WI38 (cell line): ENCODE measurements at regions not wholly inside any gene's neighbourhood (a gene's known extent, or its start where the extent isn't known, plus 50 kb on each side); places are given as distances from the start of the nearest gene placed in this dataset.

Experiments
- H3K4me3 ChIP-seq: 2 replicates; pipeline ENCODE4 v1.5.1; 2011; ENCODE audit warnings: low read depth, mild to moderate bottlenecking, control low read depth, low read length
- CTCF ChIP-seq: IDR thresholded peaks from 2 replicates; pipeline ENCODE4 v1.5.1; 2012; ENCODE audit warnings: low read depth, mild to moderate bottlenecking, control low read depth, low read length

- no peak for TF ChIP-seq CTCF
- no peak overlapping the region for H3K4me3 ChIP-seq
Observed at GRCh38 chr11:82315093-82315492, 418.6 kb downstream of the FAM181B start.

GRCh38 chr11:82308979-82309378 lies 424.7 kb downstream of the FAM181B start:
- H3K4me3 ChIP-seq = no peak overlapping the region
- no peak for TF ChIP-seq CTCF

GRCh38 chr11:82305123-82305522 lies 428.5 kb downstream of the FAM181B start:
- H3K4me3 ChIP-seq = no peak overlapping the region
- no peak for TF ChIP-seq CTCF

DNA sequence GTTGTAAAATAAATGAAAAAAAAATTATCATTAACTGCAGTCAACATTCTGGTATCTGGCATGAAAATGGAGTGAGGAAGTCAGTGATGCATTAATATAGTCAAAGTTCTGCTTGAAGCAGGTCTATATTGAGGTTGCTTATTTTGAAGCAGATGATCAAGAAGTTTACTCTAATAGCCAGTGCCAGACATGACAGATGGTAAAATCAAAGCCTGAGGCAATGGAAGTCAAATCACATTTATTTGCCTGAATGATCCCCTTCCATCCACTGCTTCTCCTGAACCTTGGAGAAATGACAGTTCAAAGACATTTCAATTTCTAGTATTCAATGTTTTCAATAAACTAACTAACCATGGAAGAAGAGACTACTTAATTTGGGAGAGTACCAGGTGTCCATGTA lies 430.0 kb downstream of the FAM181B start:
- no peak for TF ChIP-seq CTCF
- no peak overlapping the region for H3K4me3 ChIP-seq

GRCh38 chr11:82288471-82288870 lies 445.2 kb downstream of the FAM181B start:
- no peak overlapping the region for H3K4me3 ChIP-seq
- TF ChIP-seq CTCF = no peak

DNA sequence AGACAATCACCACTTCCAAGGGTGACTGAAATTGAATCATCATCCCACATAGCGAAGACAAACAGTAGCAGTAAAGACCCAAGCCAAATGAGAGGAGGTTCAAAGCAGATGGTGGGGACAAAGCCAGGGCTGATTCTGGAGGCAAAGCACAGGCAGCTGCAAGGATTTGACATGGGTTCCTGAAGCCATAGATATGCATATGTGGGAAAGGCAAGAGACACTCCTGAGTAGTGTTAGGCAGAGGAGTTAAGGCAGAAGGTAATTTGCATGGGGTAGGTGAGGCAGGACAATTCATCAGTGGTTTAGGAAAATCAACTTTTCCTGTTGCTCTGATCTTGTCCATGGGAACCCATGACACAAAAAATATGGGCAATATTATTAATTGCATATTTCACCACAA lies 462.8 kb downstream of the FAM181B start:
- TF ChIP-seq CTCF = no peak
- H3K4me3 ChIP-seq = no peak overlapping the region

- TF ChIP-seq CTCF = no peak
- H3K4me3 ChIP-seq = no peak overlapping the region
Observed at GRCh38 chr11:82268627-82269026, 465.0 kb downstream of the FAM181B start.
